ENCODE measurements at regions not wholly inside any gene's neighbourhood (a gene's known extent, or its start where the extent isn't known, plus 50 kb on each side); places are given as distances from the start of the nearest gene placed in this dataset.

DNA sequence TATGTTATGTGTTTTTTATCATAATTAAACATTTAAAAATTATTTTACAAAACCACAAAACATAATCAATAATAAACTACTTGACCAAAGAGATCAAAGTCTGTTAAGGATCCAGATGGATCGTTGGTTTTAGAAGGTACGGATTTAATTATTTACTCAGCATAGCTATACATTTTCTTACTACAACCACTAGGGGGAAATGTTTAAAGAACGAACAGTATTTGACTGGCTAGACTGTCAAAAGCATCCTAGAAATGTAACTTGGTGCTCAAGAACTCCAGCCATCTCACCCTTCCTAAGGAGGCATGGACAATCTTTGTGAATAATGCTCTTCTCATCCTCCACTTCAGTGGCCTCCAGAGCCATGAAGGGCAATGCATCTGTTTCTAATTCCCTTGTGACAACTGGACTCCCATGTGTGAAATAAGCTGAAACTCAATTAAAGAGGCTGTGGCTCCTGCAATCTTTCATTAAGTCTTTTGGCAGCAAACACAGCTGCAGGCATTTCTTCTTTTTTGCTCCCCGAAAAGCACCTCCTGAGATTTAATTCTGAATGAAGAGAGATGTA is 94.7 kb upstream of the TUSC7 start:
- H3F3A ChIP-seq (ENCODE audit: low read depth) = no peaks in the 10 kb centered on the region
- Mint-ChIP-seq H3K27ac (no peak overlapping the region), H3K4me1 (no peaks in the 10 kb centered on the region), H3K36me3 (no peaks in the 10 kb centered on the region), H3K27me3 (ENCODE audit: insufficient read depth, low read depth) (peaks cover 2% of the 10 kb centered on the region), H3K4me3 (no peak overlapping the region), H3K9me3 (no peaks in the 10 kb centered on the region)
- H3K27me3 ChIP-seq = no peaks in the 10 kb centered on the region
- TF ChIP-seq, protein P1, sequence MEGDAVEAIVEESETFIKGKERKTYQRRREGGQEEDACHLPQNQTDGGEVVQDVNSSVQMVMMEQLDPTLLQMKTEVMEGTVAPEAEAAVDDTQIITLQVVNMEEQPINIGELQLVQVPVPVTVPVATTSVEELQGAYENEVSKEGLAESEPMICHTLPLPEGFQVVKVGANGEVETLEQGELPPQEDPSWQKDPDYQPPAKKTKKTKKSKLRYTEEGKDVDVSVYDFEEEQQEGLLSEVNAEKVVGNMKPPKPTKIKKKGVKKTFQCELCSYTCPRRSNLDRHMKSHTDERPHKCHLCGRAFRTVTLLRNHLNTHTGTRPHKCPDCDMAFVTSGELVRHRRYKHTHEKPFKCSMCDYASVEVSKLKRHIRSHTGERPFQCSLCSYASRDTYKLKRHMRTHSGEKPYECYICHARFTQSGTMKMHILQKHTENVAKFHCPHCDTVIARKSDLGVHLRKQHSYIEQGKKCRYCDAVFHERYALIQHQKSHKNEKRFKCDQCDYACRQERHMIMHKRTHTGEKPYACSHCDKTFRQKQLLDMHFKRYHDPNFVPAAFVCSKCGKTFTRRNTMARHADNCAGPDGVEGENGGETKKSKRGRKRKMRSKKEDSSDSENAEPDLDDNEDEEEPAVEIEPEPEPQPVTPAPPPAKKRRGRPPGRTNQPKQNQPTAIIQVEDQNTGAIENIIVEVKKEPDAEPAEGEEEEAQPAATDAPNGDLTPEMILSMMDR (IDR thresholded peaks at IDR 0.05) = peak; percentile 64
- TF ChIP-seq EZH2phosphoT487 (IDR thresholded peaks at IDR 0.05) = no peak
- H4K20me1 ChIP-seq (ENCODE audit: low read depth) = no peaks in the 10 kb centered on the region
- H3K36me3 ChIP-seq = no peaks in the 10 kb centered on the region
- H3K4me2 ChIP-seq = no peak overlapping the region
- H2AFZ ChIP-seq (replicated peaks) = no peak overlapping the region
- no peak overlapping the region for H3K9ac ChIP-seq
- no peaks in the 10 kb centered on the region for H3K9me3 ChIP-seq (ENCODE audit: low read depth)
- no peaks in the 10 kb centered on the region for H3K79me2 ChIP-seq (ENCODE audit: low read depth)
- no peak overlapping the region for H3K4me3 ChIP-seq
- no peak overlapping the region for H3K27ac ChIP-seq
- DNase-seq (ENCODE audit: low spot score) = peak; percentile 29
- no peaks in the 10 kb centered on the region for H3K4me1 ChIP-seq

DNA sequence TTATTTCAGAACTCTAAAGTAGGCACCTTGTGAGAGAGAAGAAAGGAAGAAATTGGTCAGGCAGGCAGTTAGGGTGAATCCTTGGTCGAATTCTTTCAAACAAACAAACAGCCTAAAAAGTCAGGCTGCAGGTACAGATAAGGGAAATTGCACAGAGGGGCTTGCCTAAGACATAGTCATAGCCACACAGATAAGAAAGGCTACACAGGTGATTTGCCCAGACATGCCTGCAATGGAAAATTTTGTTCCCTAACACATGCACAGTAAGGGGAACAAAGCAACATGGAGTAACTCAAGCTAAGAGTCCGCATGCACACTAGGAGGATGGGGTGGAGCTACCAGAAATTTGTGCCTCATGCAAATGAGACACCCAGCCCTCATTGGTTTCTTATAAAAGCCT is 91.4 kb upstream of the TUSC7 start:
- no peak overlapping the region for H3K4me3 Mint-ChIP-seq
- no peaks in the 10 kb centered on the region for H3K27me3 ChIP-seq

DNA sequence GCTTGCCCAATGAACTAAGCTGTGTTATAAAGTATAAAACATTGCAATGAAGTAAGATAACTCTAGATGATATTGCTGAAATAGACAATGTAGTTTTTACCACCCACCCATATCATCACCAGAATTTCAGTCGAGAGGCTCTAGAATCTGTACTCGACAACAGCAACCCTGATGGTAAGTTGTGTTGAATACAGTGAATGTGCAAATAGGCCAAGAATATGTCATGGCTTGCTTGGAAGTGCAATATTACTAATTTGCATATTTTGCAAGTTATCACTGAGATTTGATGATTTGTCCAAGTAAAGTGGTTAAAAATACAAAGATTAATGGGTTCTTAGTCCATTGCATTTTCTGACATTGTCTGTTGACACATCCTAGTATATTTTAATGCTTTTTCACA is 90.6 kb upstream of the TUSC7 start:
- H3K4me1 Mint-ChIP-seq = no peaks in the 10 kb centered on the region
- no peaks in the 10 kb centered on the region for H3K36me3 Mint-ChIP-seq
- H3F3A ChIP-seq (ENCODE audit: low read depth) = no peaks in the 10 kb centered on the region
- no peak overlapping the region for H3K4me2 ChIP-seq
- H3K4me3 Mint-ChIP-seq = no peak overlapping the region
- H3K79me2 ChIP-seq (ENCODE audit: low read depth) = no peaks in the 10 kb centered on the region
- H4K20me1 ChIP-seq (ENCODE audit: low read depth) = no peaks in the 10 kb centered on the region
- no peaks in the 10 kb centered on the region for H3K27me3 ChIP-seq
- H3K4me3 ChIP-seq = no peak overlapping the region
- H3K27ac Mint-ChIP-seq = no peak overlapping the region
- H3K9me3 Mint-ChIP-seq = no peaks in the 10 kb centered on the region
- H3K9ac ChIP-seq = no peak overlapping the region
- no peaks in the 10 kb centered on the region for H3K4me1 ChIP-seq
- H3K36me3 ChIP-seq = no peaks in the 10 kb centered on the region
- H3K27me3 Mint-ChIP-seq (ENCODE audit: insufficient read depth, low read depth) = peaks cover 2% of the 10 kb centered on the region
- H2AFZ ChIP-seq (replicated peaks) = no peak overlapping the region
- no peak overlapping the region for H3K27ac ChIP-seq
- DNase-seq (ENCODE audit: low spot score) = no peak
- no peaks in the 10 kb centered on the region for H3K9me3 ChIP-seq (ENCODE audit: low read depth)
- TF ChIP-seq EZH2phosphoT487 (IDR thresholded peaks at IDR 0.05) (no peak), EZH2 (IDR thresholded peaks at IDR 0.05) (no peak)
- TF ChIP-seq, protein P1 (IDR thresholded peaks at IDR 0.05) = no peak

More for the DNA sequence above, 91.4 kb upstream of the TUSC7 start:
- no peaks in the 10 kb centered on the region for H3K79me2 ChIP-seq (ENCODE audit: low read depth)
- H3K36me3 Mint-ChIP-seq = no peaks in the 10 kb centered on the region
- H4K20me1 ChIP-seq (ENCODE audit: low read depth) = no peaks in the 10 kb centered on the region
- H3K4me3 ChIP-seq = no peak overlapping the region
- peaks cover 2% of the 10 kb centered on the region for H3K27me3 Mint-ChIP-seq (ENCODE audit: insufficient read depth, low read depth)
- H3F3A ChIP-seq (ENCODE audit: low read depth) = no peaks in the 10 kb centered on the region
- no peak overlapping the region for H2AFZ ChIP-seq (replicated peaks)
- no peaks in the 10 kb centered on the region for H3K9me3 ChIP-seq (ENCODE audit: low read depth)
- no peaks in the 10 kb centered on the region for H3K4me1 ChIP-seq
- no peaks in the 10 kb centered on the region for H3K9me3 Mint-ChIP-seq
- DNase-seq (ENCODE audit: low spot score) = no peak
- H3K4me1 Mint-ChIP-seq = no peaks in the 10 kb centered on the region
- H3K27ac Mint-ChIP-seq = no peak overlapping the region
- H3K36me3 ChIP-seq = no peaks in the 10 kb centered on the region
- TF ChIP-seq, protein P1 (IDR thresholded peaks at IDR 0.05) = no peak
- TF ChIP-seq EZH2phosphoT487 (IDR thresholded peaks at IDR 0.05) (no peak), EZH2 (IDR thresholded peaks at IDR 0.05) (no peak)
- H3K9ac ChIP-seq = no peak overlapping the region
- H3K4me2 ChIP-seq = no peak overlapping the region
- no peak overlapping the region for H3K27ac ChIP-seq
